SK-N-MC (cell line): ENCODE measurements at regions not wholly inside any gene's neighbourhood (a gene's known extent, or its start where the extent isn't known, plus 50 kb on each side); places are given as distances from the start of the nearest gene placed in this dataset.

Experiments
- EZH2 ChIP-seq: fragments of 200-600 bp; sonication (generic); IDR thresholded peaks from one replicate; pipeline ENCODE4 v1.6.1; 2017; ENCODE audit warnings: antibody characterized with exemption
- FOXP2 ChIP-seq: optimal IDR thresholded peaks from 2 replicates; pipeline ENCODE3; 2011; ENCODE audit warnings: mild to moderate bottlenecking, moderate library complexity; ENCODE audit not compliant: insufficient read depth; ENCODE audit errors: extremely low read length, control extremely low read depth
- POLR2AphosphoS5 ChIP-seq: IDR thresholded peaks from 2 replicates; pipeline ENCODE4 v1.6.1; 2012; ENCODE audit warnings: mild to moderate bottlenecking, low read depth, low read length, borderline replicate concordance

DNA sequence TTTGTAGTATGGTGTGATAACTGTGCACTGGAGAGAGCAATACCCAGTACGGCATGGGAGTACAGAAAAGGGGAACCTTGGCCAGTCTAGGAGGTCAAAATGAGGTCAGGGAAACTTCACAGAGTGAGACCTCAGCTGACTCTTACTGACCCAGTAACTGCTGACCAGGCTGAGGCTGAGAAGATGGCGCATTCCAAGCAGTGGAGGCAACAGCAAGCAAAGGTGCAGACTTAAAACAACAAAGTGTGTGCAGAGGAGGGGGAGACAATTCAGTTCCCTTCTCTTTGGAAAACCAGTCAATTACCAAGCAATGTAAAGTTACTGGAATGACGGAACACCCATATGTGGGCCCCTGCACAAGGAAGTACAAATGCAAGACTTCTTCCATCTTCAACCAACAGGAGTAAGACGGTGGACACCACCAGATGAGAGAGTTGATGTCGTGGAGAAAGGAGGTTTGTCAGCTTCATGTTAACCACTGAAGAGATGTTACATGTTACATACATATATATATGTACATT is 54.6 kb upstream of the PRDX6 start:
- TF ChIP-seq POLR2AphosphoS5 (no peak), FOXP2 (no peak), EZH2 (no peak)
